Tibial nerve (tissue), 4 donors: ENCODE measurements at regions not wholly inside any gene's neighbourhood (a gene's known extent, or its start where the extent isn't known, plus 50 kb on each side); places are given as distances from the start of the nearest gene placed in this dataset.

ENCODE experiments used
- DNase-seq, 2 donors: peaks; one replicate each; pipeline ENCODE4 v3.0.0-alpha.2; 2019; ENCODE audit warnings: low spot score in 2 of 2
- H3K27ac ChIP-seq, 4 donors: fragments of 200-600 bp; sonication (generic) in 3 of 4; one replicate each; pipeline ENCODE4 v1.5.1; 2017 to 2019; ENCODE audit warnings: mild to moderate bottlenecking in 1 of 4
- H3K27me3 ChIP-seq, 2 donors: fragments of 200-600 bp; sonication (generic) in 1 of 2; one replicate each; pipeline versions ENCODE4 v1.5.1 to v1.6.0; 2017 to 2019
- H3K36me3 ChIP-seq, 3 donors: fragments of 200-600 bp; sonication (generic); one replicate each; pipeline ENCODE4 v1.5.1; 2018 to 2019
- H3K4me1 ChIP-seq, 4 donors: fragments of 200-600 bp; sonication (generic) in 3 of 4; one replicate each; pipeline ENCODE4 v1.5.1; 2017 to 2019
- H3K4me3 ChIP-seq, 4 donors: fragments of 200-600 bp; sonication (generic) in 3 of 4; one replicate each; pipeline ENCODE4 v1.5.1; 2017 to 2019; ENCODE audit warnings: mild to moderate bottlenecking in 1 of 4, moderate library complexity in 1 of 4
- H3K9me3 ChIP-seq, 4 donors: fragments of 200-600 bp; sonication (generic) in 3 of 4; one replicate each; pipeline ENCODE4 v1.5.1; 2017 to 2019
- EP300 ChIP-seq, 2 donors: sonication (generic); formaldehyde crosslinking; IDR thresholded peaks; one replicate each; pipeline ENCODE4 v1.6.1; 2017; ENCODE audit warnings: antibody characterized with exemption in 2 of 2, mild to moderate bottlenecking in 1 of 2
- POLR2A ChIP-seq, 2 donors: fragments of 450-650 bp; IDR thresholded peaks; one replicate each; pipeline ENCODE4 v1.6.1; 2017; ENCODE audit warnings: antibody characterized with exemption in 2 of 2, mild to moderate bottlenecking in 2 of 2, moderate library complexity in 2 of 2
- WGBS, 2 donors: methylation state at CpG; one replicate each; pipeline ENCODE4 v1.1.5; 2018; 5-methylcytosine and 5-hydroxymethylcytosine counted together
- TF ChIP-seq, protein P1 (sequence below), 5 experiments: fragments of 200-600 bp in 3 of 5; fragments of 450-650 bp in 2 of 5; sonication (generic) in 3 of 5; IDR thresholded peaks; one replicate each; pipeline ENCODE4 v1.5.1; 2016 to 2019; ENCODE audit warnings: antibody characterized with exemption in 5 of 5, mild to moderate bottlenecking in 3 of 5, moderate library complexity in 2 of 5

DNA sequence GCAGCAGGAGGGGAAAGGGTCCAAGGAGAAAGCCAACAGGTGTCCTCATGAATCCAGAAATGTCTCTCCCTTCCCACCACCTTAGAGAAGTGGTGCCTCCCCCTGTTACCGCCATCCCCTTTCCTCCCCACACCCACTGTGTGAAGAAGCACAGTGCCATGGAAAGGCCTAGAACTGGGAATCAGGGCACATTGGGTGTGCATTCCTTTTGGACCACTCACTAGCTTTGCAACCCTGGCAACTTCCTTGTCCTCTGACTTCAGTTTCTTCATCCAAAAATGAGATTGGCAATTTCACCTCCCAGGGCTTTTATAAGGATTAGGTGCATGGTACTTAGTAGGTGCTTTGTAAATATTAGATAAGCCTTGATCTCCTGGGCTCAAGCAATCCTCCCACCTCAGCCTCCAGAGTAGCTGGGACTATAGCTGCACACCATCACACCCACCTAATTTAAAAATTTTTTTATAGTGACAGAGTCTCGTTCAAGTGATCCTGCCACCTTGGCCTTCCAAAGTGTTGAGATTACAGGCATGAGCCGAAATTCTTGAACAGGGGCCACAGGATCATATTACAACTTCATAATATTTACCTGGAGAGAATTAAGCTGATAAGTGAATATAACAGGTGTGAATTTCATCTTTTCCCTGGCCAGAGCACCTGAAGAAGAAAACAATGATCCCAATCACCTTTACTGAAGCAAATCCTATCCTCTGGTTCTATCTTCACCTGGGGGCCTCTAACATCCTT is 97.9 kb upstream of the TAF1B start:
- Histone ChIP-seq H3K9me3 (no peaks in the 10 kb centered on the region), H3K4me3 (no peak overlapping the region), H3K4me1 (no peaks in the 10 kb centered on the region), H3K27ac (no peak overlapping the region), H3K27me3 (no peaks in the 10 kb centered on the region), H3K36me3 (no peaks in the 10 kb centered on the region)
- 63 to 65% methylated on average over 3 of the region's 3 CpGs for WGBS, 2 donors
- TF ChIP-seq, protein P1, sequence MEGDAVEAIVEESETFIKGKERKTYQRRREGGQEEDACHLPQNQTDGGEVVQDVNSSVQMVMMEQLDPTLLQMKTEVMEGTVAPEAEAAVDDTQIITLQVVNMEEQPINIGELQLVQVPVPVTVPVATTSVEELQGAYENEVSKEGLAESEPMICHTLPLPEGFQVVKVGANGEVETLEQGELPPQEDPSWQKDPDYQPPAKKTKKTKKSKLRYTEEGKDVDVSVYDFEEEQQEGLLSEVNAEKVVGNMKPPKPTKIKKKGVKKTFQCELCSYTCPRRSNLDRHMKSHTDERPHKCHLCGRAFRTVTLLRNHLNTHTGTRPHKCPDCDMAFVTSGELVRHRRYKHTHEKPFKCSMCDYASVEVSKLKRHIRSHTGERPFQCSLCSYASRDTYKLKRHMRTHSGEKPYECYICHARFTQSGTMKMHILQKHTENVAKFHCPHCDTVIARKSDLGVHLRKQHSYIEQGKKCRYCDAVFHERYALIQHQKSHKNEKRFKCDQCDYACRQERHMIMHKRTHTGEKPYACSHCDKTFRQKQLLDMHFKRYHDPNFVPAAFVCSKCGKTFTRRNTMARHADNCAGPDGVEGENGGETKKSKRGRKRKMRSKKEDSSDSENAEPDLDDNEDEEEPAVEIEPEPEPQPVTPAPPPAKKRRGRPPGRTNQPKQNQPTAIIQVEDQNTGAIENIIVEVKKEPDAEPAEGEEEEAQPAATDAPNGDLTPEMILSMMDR (IDR thresholded peaks at IDR 0.05), result no peak
- TF ChIP-seq POLR2A (IDR thresholded peaks at IDR 0.05) (no peak), EP300 (IDR thresholded peaks at IDR 0.05) (no peak)
- no peak for DNase-seq

DNA sequence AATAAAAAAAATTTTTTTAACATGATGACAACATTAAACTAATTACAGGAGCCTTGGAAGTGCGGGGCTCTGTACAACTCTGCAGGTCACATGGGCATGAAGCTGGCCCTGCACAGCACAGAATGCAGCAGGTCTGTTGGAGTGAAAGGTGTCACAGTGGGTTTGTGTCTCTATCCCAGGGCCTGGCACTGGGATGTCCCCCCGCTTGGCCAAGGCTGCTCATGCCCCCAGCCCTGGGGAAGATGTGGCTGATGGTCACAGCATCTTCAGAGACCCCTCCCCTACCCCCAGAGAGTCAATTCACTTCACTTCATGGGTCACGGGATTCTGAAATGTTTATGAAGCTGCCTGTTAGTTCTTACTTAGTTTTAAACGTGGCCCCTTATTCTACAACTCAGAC is 95.9 kb upstream of the TAF1B start:
- no peak for DNase-seq
- TF ChIP-seq EP300 (IDR thresholded peaks at IDR 0.05) (no peak), POLR2A (IDR thresholded peaks at IDR 0.05) (no peak)
- TF ChIP-seq, protein P1 (IDR thresholded peaks at IDR 0.05), result no peak
- Histone ChIP-seq H3K4me1 (no peaks in the 10 kb centered on the region), H3K4me3 (no peak overlapping the region), H3K27me3 (no peaks in the 10 kb centered on the region), H3K36me3 (no peaks in the 10 kb centered on the region), H3K9me3 (no peaks in the 10 kb centered on the region), H3K27ac (no peak overlapping the region)
- WGBS, 2 donors, result 82 to 85% methylated on average over 4 of the region's 4 CpGs

DNA sequence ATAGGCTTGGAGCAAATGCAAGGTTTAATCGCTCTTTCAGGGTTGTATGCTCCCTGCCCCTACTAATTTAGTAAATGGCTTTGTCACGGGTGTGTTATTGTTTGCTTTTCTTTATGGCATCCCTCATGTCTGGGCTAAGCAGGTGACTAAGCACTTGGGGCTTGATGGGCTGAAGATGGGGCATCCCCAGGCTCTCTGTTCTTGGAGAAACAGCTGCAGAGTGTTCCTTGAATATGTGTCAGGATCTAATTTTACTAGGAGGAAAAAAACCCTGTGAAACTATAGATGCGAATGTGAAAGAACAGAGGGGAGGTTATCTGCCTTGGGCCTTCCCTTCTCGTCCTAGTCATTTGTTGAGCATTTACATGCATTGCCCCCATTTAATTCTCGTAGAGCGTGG is 94.7 kb upstream of the TAF1B start:
- H3K9me3 ChIP-seq, result no peaks in the 10 kb centered on the region
- WGBS, 2 donors, result 82 to 85% methylated on average over 6 of the region's 6 CpGs
- peaks cover 0 to 11% (median 4%) of the 10 kb centered on the region in 4 donors for H3K4me1 ChIP-seq
- no peaks in the 10 kb centered on the region for H3K27me3 ChIP-seq
- DNase-seq, result no peak
- H3K27ac ChIP-seq, result no peak overlapping the region
- no peak overlapping the region for H3K4me3 ChIP-seq
- no peaks in the 10 kb centered on the region for H3K36me3 ChIP-seq
- no peak for TF ChIP-seq EP300 (IDR thresholded peaks at IDR 0.05)
- TF ChIP-seq POLR2A (IDR thresholded peaks at IDR 0.05), result no peak
- TF ChIP-seq, protein P1 (IDR thresholded peaks at IDR 0.05), result no peak

DNA sequence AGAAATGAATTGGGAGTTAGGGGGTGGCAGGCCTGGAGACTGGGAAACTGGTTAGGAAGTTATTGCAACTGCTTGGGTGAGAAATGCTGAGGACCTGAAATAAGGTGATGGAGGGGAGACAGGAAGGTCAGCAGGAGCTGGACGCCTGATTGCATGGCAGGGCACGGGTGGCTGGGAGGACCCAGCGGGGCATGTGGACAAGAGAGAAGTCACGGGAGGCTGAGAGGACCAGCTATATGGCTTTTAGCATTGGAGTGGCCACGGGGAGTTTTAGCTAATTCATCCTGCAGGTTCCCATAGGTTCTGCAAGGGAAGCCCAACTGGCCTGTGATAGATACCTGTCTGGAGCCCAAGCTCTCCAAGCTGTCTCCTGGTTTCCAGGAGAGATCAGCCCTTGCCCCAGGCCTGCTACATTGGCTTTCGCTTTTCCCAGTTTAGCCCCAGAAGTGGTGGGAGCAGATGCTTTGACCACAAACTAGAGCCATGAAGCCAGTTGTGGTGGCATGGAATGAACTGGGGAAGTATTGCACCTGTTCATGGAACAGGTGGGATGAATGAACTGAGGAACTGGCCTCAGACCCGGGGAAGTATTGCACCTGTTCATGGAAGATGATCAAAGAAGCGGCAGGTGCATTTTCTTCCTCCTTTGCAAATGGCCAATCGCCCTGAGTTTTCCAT is 93.6 kb upstream of the TAF1B start:
- 85 to 92% methylated on average over 9 of the region's 9 CpGs for WGBS, 2 donors
- Histone ChIP-seq H3K36me3 (no peaks in the 10 kb centered on the region), H3K4me3 (no peak overlapping the region), H3K9me3 (no peaks in the 10 kb centered on the region), H3K4me1 (peaks cover 0 to 16% (median 9%) of the 10 kb centered on the region in 4 donors), H3K27ac (no peak overlapping the region), H3K27me3 (no peaks in the 10 kb centered on the region)
- DNase-seq, result no peak
- no peak for TF ChIP-seq POLR2A (IDR thresholded peaks at IDR 0.05)
- no peak for TF ChIP-seq EP300 (IDR thresholded peaks at IDR 0.05)
- TF ChIP-seq, protein P1 (IDR thresholded peaks at IDR 0.05), result no peak
